IMR-90 (cell line): ENCODE measurements at regions not wholly inside any gene's neighbourhood (a gene's known extent, or its start where the extent isn't known, plus 50 kb on each side); places are given as distances from the start of the nearest gene placed in this dataset.

Source experiments
- ATAC-seq: fragments of 200-7000 bp; cut with Tn5 transposase; 2 replicates; pipeline ENCODE4 v1.9.1; 2020; ENCODE audit warnings: low read depth, mild to moderate bottlenecking, moderate library complexity
- BruUV-seq: library from RNA; stranded (reverse); fragments of 400-500 nt; replicated peaks from 2 replicates; lab custom pipeline; 2021; lab: Mats Ljungman, UMichigan
- CTCF ChIA-PET: fragments of 300-600 bp; formaldehyde crosslinking; extraction: SDS; loops from one replicate; lab custom pipeline; 2021; ENCODE audit warnings: antibody characterized with exemption; lab: Yijun Ruan, JAX
- POLR2A ChIA-PET: fragments of 300-600 bp; sonication (Branson Sonifier 250); formaldehyde crosslinking; loops from one replicate; lab custom pipeline; 2022; ENCODE audit warnings: antibody characterized with exemption; ENCODE audit not compliant: unreplicated experiment; lab: Charles Lee
- DNase-seq: peaks from one replicate; pipeline ENCODE4 v3.0.0; 2013
- H2AFZ ChIP-seq: replicated peaks from 2 replicates; pipeline ENCODE3; 2013; ENCODE audit warnings: low read length, mild to moderate bottlenecking; ENCODE audit not compliant: poor library complexity
- H2AK5ac ChIP-seq: 2 replicates; pipeline ENCODE4 v1.6.1; 2013; ENCODE audit warnings: low read depth, low read length, inconsistent platforms
- H2AK9ac ChIP-seq: replicated peaks from 2 replicates; pipeline ENCODE3; 2013; ENCODE audit warnings: mild to moderate bottlenecking, low read depth, low read length, moderate library complexity; ENCODE audit not compliant: poor library complexity
- H2BK120ac ChIP-seq: 2 replicates; pipeline ENCODE4 v1.6.1; 2013; ENCODE audit warnings: low read depth, low read length, inconsistent platforms
- H2BK15ac ChIP-seq: 3 replicates; pipeline ENCODE4 v1.6.1; 2013; ENCODE audit warnings: low read depth, low read length, inconsistent platforms
- H2BK20ac ChIP-seq: 2 replicates; pipeline ENCODE4 v1.6.1; 2013; ENCODE audit warnings: low read depth, mild to moderate bottlenecking, inconsistent platforms, low read length, moderate library complexity
- H2BK5ac ChIP-seq: 2 replicates; pipeline ENCODE4 v1.6.1; 2013; ENCODE audit warnings: mild to moderate bottlenecking, low read depth, low read length, inconsistent platforms; ENCODE audit not compliant: poor library complexity, severe bottlenecking
- H3K14ac ChIP-seq: replicated peaks from 2 replicates; pipeline ENCODE4 v1.6.1; 2013; ENCODE audit warnings: low read depth, low read length, inconsistent platforms
- H3K18ac ChIP-seq: 2 replicates; pipeline ENCODE4 v1.6.1; 2013; ENCODE audit warnings: low read depth, low read length, control low read depth
- H3K23ac ChIP-seq: 2 replicates; pipeline ENCODE4 v1.6.1; 2013; ENCODE audit warnings: low read depth, low read length, inconsistent platforms
- H3K27ac ChIP-seq: 2 replicates; pipeline ENCODE4 v1.5.1; 2013; ENCODE audit warnings: mild to moderate bottlenecking, control low read depth, low read length; ENCODE audit not compliant: insufficient read depth
- H3K27me3 ChIP-seq: 2 replicates; pipeline ENCODE4 v1.6.1; 2013; ENCODE audit warnings: low read length; ENCODE audit not compliant: control insufficient read depth, insufficient read depth
- H3K36me3 ChIP-seq: 2 replicates; pipeline ENCODE4 v1.6.1; 2013; ENCODE audit warnings: low read length, mixed read lengths; ENCODE audit not compliant: control insufficient read depth, insufficient read depth
- H3K4ac ChIP-seq: 2 replicates; pipeline ENCODE4 v1.6.1; 2013; ENCODE audit warnings: low read depth, low read length, inconsistent platforms
- H3K4me1 ChIP-seq: 2 replicates; pipeline ENCODE4 v1.6.1; 2013; ENCODE audit warnings: low read length, mixed read lengths; ENCODE audit not compliant: control insufficient read depth, insufficient read depth
- H3K4me2 ChIP-seq: 2 replicates; pipeline ENCODE4 v1.6.1; 2013; ENCODE audit warnings: low read depth, mild to moderate bottlenecking, control low read depth, low read length, moderate library complexity
- H3K4me3 ChIP-seq: 2 replicates; pipeline ENCODE4 v1.5.1; 2013; ENCODE audit warnings: low read depth, mild to moderate bottlenecking, control low read depth, low read length, moderate library complexity; ENCODE audit not compliant: insufficient read depth
- H3K56ac ChIP-seq: 2 replicates; pipeline ENCODE4 v1.6.1; 2013; ENCODE audit warnings: low read length, inconsistent platforms; ENCODE audit not compliant: insufficient read depth; ENCODE audit errors: extremely low read depth
- H3K79me1 ChIP-seq, 2 experiments: 2 replicates each; pipeline ENCODE4 v1.6.1; 2013; ENCODE audit warnings: low read length in 2 of 2, inconsistent platforms in 1 of 2, low read depth in 1 of 2
- H3K9ac ChIP-seq: 2 replicates; pipeline ENCODE4 v1.6.1; 2013; ENCODE audit warnings: low read depth, low read length, control low read depth
- H3K9me1 ChIP-seq: 2 replicates; pipeline ENCODE4 v1.6.1; 2013; ENCODE audit warnings: low read length, inconsistent platforms; ENCODE audit not compliant: insufficient read depth
- H3K9me3 ChIP-seq: 2 replicates; pipeline ENCODE4 v1.6.1; 2013; ENCODE audit warnings: low read length; ENCODE audit not compliant: control insufficient read depth, insufficient read depth
- H4K20me1 ChIP-seq: 2 replicates; pipeline ENCODE4 v1.6.1; 2013; ENCODE audit warnings: low read length, inconsistent platforms; ENCODE audit not compliant: insufficient read depth
- H4K5ac ChIP-seq: 2 replicates; pipeline ENCODE4 v1.6.1; 2013; ENCODE audit warnings: mild to moderate bottlenecking, low read depth, low read length, control low read depth
- H4K8ac ChIP-seq, 2 experiments: 2 replicates each; pipeline ENCODE4 v1.6.1; 2013; ENCODE audit warnings: low read depth in 2 of 2, low read length in 2 of 2, control low read depth in 1 of 2, inconsistent platforms in 1 of 2
- H4K91ac ChIP-seq: 2 replicates; pipeline ENCODE4 v1.6.1; 2013; ENCODE audit warnings: low read depth, low read length, inconsistent platforms; ENCODE audit not compliant: insufficient read depth
- BHLHE40 ChIP-seq: fragments of 150-350 bp; IDR thresholded peaks from 2 replicates; pipeline ENCODE4 v1.6.1; 2016; ENCODE audit warnings: mild to moderate bottlenecking, low read depth, low read length
- CEBPB ChIP-seq: IDR thresholded peaks from 2 replicates; pipeline ENCODE4 v1.6.1; 2012; ENCODE audit warnings: low read depth, low read length, improper control_type of control experiment
- CHD1 ChIP-seq: IDR thresholded peaks from 2 replicates; pipeline ENCODE4 v1.6.1; 2012; ENCODE audit warnings: low read depth, low read length, improper control_type of control experiment
- FOS ChIP-seq: fragments of 150-350 bp; IDR thresholded peaks from 2 replicates; pipeline ENCODE4 v1.6.1; 2016; ENCODE audit warnings: low read depth, low read length
- MAFK ChIP-seq: IDR thresholded peaks from 2 replicates; pipeline ENCODE4 v1.6.1; 2012; ENCODE audit warnings: low read depth, low read length, improper control_type of control experiment
- MAZ ChIP-seq: IDR thresholded peaks from 2 replicates; pipeline ENCODE4 v1.6.1; 2012; ENCODE audit warnings: low read depth, mild to moderate bottlenecking, low read length, improper control_type of control experiment, moderate library complexity, borderline replicate concordance
- MXI1 ChIP-seq: IDR thresholded peaks from 2 replicates; pipeline ENCODE4 v1.6.1; 2012; ENCODE audit warnings: low read depth, mild to moderate bottlenecking, low read length, moderate library complexity, borderline replicate concordance
- NFE2L2 ChIP-seq: fragments of 150-350 bp; IDR thresholded peaks from 2 replicates; pipeline ENCODE4 v1.6.1; 2016; ENCODE audit warnings: low read depth, mild to moderate bottlenecking, low read length
- RAD21 ChIP-seq: IDR thresholded peaks from 2 replicates; pipeline ENCODE4 v1.6.1; 2012; ENCODE audit warnings: low read length, improper control_type of control experiment
- RCOR1 ChIP-seq: IDR thresholded peaks from 2 replicates; pipeline ENCODE4 v1.6.1; 2012; ENCODE audit warnings: mild to moderate bottlenecking, low read length, improper control_type of control experiment; ENCODE audit not compliant: insufficient replicate concordance
- SMC3 ChIP-seq: fragments of 150-350 bp; IDR thresholded peaks from 2 replicates; pipeline ENCODE4 v1.6.1; 2016; ENCODE audit warnings: low read depth, mild to moderate bottlenecking, antibody characterized with exemption, low read length, moderate library complexity
- WGBS, 2 experiments: methylation state at CpG; one replicate each; pipeline versions ENCODE4 v1.1.5 to v1.1.7; 2013; ENCODE audit warnings: missing lambda C conversion rate in 2 of 2; ENCODE audit not compliant: insufficient read length in 1 of 2; ENCODE audit errors: extremely low coverage in 2 of 2; 5-methylcytosine and 5-hydroxymethylcytosine counted together
- dilution Hi-C: fragments of 300-500 bp; cut with HindIII; formaldehyde crosslinking; loops from one replicate; pipeline ENCODE4 v1.14.3; 2018; ENCODE audit warnings: low sequenced_read_pairs; ENCODE audit not compliant: unreplicated experiment
- in situ Hi-C: fragments of 300-500 bp; cut with MboI; formaldehyde crosslinking; loops from 3 replicates; pipeline ENCODE4 v1.14.3; 2019; ENCODE audit warnings: low sequenced_read_pairs, inconsistent platforms, mixed read lengths
- intact Hi-C: fragments of 100-400 bp; cut with micrococcal nuclease; formaldehyde crosslinking; loops from 2 replicates; pipeline ENCODE4 v1.10.0; 2022
- TF ChIP-seq, protein P1 (sequence below): fragments of 150-350 bp; IDR thresholded peaks from 2 replicates; pipeline ENCODE4 v1.6.1; 2016; ENCODE audit warnings: low read depth, mild to moderate bottlenecking, low read length, moderate library complexity, borderline replicate concordance
- TF ChIP-seq, protein P2 (sequence below): conservative IDR thresholded peaks from 2 replicates; pipeline ENCODE4 v1.5.1; 2012; ENCODE audit warnings: mild to moderate bottlenecking, low read depth, low read length, improper control_type of control experiment
- TF ChIP-seq, protein P3 (sequence below): fragments of 150-350 bp; IDR thresholded peaks from 2 replicates; pipeline ENCODE4 v1.6.1; 2017; ENCODE audit warnings: mild to moderate bottlenecking, antibody characterized with exemption, low read length, low read depth

DNA sequence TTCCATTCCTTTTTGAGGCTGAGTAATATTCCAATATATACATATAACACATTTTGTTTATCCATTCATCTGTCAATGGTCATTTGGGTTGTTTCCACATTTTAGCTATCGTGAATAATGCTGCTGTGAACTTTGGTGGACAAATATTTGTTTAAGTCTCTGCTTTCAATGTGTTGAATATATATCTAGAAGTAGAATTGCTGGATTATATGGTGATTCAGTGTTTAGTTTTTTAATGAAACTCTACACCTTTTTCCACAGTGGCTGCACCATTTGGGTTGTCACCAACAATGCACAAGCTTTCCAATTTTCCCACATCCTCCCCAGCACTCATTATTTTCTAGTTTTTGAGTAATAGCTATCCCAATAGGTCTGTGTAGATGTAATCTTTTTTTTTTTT lies 69.5 kb downstream of the ACTBL2 start:
- H2AK5ac ChIP-seq, result no peak overlapping the region
- no peak overlapping the region for H4K8ac ChIP-seq
- H2BK120ac ChIP-seq, result no peak overlapping the region
- no peak overlapping the region for H2BK15ac ChIP-seq
- H3K4me1 ChIP-seq, result peaks cover 14% of the 10 kb centered on the region
- intact Hi-C loops, result no loop called here
- in situ Hi-C loops, result loop anchor here (25.0 kb wide), 1 partner anchor 1049 kb away; the partner anchor contains the start of gene PLK2
- DNase-seq, result no peak
- no TSS peak for BruUV-seq
- CTCF ChIA-PET, result interaction anchor here (0.6 kb wide), 1 partner anchor 44 kb away, joined by 4 read pairs; no protein-coding TSS in a partner anchor
- no peak overlapping the region for H2AFZ ChIP-seq
- H4K91ac ChIP-seq, result no peak overlapping the region
- no peaks in the 10 kb centered on the region for H3K9me3 ChIP-seq
- no peak overlapping the region for H3K56ac ChIP-seq
- TF ChIP-seq MAZ (no peak), BHLHE40 (no peak), NFE2L2 (no peak), CEBPB (no peak), RAD21 (no peak), MXI1 (no peak), CHD1 (no peak), RCOR1 (no peak), MAFK (no peak), FOS (no peak), SMC3 (no peak)
- TF ChIP-seq, protein P1, sequence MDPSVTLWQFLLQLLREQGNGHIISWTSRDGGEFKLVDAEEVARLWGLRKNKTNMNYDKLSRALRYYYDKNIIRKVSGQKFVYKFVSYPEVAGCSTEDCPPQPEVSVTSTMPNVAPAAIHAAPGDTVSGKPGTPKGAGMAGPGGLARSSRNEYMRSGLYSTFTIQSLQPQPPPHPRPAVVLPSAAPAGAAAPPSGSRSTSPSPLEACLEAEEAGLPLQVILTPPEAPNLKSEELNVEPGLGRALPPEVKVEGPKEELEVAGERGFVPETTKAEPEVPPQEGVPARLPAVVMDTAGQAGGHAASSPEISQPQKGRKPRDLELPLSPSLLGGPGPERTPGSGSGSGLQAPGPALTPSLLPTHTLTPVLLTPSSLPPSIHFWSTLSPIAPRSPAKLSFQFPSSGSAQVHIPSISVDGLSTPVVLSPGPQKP, result no peak
- TF ChIP-seq, protein P2, sequence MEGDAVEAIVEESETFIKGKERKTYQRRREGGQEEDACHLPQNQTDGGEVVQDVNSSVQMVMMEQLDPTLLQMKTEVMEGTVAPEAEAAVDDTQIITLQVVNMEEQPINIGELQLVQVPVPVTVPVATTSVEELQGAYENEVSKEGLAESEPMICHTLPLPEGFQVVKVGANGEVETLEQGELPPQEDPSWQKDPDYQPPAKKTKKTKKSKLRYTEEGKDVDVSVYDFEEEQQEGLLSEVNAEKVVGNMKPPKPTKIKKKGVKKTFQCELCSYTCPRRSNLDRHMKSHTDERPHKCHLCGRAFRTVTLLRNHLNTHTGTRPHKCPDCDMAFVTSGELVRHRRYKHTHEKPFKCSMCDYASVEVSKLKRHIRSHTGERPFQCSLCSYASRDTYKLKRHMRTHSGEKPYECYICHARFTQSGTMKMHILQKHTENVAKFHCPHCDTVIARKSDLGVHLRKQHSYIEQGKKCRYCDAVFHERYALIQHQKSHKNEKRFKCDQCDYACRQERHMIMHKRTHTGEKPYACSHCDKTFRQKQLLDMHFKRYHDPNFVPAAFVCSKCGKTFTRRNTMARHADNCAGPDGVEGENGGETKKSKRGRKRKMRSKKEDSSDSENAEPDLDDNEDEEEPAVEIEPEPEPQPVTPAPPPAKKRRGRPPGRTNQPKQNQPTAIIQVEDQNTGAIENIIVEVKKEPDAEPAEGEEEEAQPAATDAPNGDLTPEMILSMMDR, result no peak
- TF ChIP-seq, protein P3, sequence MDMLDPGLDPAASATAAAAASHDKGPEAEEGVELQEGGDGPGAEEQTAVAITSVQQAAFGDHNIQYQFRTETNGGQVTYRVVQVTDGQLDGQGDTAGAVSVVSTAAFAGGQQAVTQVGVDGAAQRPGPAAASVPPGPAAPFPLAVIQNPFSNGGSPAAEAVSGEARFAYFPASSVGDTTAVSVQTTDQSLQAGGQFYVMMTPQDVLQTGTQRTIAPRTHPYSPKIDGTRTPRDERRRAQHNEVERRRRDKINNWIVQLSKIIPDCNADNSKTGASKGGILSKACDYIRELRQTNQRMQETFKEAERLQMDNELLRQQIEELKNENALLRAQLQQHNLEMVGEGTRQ, result no peak
- H3K79me1 ChIP-seq, result no peaks in the 10 kb centered on the region
- no peak overlapping the region; the same call in 1 of the 2 replicates for H4K5ac ChIP-seq
- no peak overlapping the region for H3K4me2 ChIP-seq
- H3K27ac ChIP-seq, result no peak overlapping the region
- dilution Hi-C loops, result no loop called here
- ATAC-seq, result no peak
- no peaks in the 10 kb centered on the region for H4K20me1 ChIP-seq
- H3K27me3 ChIP-seq, result no peaks in the 10 kb centered on the region
- no peak overlapping the region for H3K9ac ChIP-seq
- no peaks in the 10 kb centered on the region for H3K36me3 ChIP-seq
- H3K18ac ChIP-seq, result no peak overlapping the region
- H3K4ac ChIP-seq, result no peak overlapping the region
- H3K9me1 ChIP-seq, result peaks cover 12% of the 10 kb centered on the region
- no peak overlapping the region for H2BK5ac ChIP-seq
- no peak overlapping the region for H2AK9ac ChIP-seq
- no peak overlapping the region for H3K23ac ChIP-seq
- POLR2A ChIA-PET, result interaction anchor here (0.8 kb wide), 1 partner anchor 1047 kb away, joined by 3 read pairs; no protein-coding TSS in a partner anchor
- WGBS, 2 experiments, result no CpG with 5 or more reads among the region's 1 CpG
- H2BK20ac ChIP-seq, result 0 out of 2 replicates have a peak overlapping the region, but pooled peaks have one; percentile 6
- no peak overlapping the region for H3K4me3 ChIP-seq
- no peak overlapping the region for H3K14ac ChIP-seq
